ENCODE measurements at regions not wholly inside any gene's neighbourhood (a gene's known extent, or its start where the extent isn't known, plus 50 kb on each side); places are given as distances from the start of the nearest gene placed in this dataset.

DNA sequence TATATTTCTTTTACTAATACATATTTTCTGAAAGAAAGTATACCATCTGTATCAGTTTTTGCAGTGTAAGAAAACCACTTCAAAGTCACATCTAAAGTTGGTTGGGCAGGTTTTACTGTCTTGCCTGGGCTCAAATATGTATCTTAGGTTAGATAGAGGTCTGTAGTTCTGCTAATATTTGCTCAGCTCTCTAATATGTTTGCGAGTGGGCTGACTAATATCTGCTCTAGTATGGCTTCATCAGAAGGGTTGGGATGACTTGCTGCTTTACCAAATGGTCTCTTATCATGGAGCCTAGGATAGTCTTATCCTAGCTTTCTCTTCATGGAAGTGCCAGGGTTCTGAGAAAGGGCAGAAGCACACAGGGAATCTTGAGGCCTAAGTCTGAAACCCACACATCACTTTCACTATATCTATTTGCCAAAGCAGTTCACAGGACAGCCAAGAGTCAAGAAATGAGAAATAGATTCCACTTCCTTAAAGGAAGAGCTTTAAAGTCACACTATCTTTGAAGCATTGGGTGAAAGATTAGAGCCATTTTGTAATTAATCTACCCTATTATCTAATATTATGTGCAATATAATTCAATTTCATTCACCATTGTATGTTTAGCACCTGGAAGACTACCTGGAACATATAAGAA, 610.0 kb downstream of the KCNJ3 start (continued):
- TF ChIP-seq ZNF462 (CRISPR knock-in tag; IDR thresholded peaks at IDR 0.05) (no peak), JUNB (IDR thresholded peaks at IDR 0.05; ENCODE audit: unreplicated experiment) (no peak), ZNF331 (CRISPR knock-in tag; IDR thresholded peaks at IDR 0.05; ENCODE audit: low read depth) (no peak)
- TF ChIP-seq, protein P1, sequence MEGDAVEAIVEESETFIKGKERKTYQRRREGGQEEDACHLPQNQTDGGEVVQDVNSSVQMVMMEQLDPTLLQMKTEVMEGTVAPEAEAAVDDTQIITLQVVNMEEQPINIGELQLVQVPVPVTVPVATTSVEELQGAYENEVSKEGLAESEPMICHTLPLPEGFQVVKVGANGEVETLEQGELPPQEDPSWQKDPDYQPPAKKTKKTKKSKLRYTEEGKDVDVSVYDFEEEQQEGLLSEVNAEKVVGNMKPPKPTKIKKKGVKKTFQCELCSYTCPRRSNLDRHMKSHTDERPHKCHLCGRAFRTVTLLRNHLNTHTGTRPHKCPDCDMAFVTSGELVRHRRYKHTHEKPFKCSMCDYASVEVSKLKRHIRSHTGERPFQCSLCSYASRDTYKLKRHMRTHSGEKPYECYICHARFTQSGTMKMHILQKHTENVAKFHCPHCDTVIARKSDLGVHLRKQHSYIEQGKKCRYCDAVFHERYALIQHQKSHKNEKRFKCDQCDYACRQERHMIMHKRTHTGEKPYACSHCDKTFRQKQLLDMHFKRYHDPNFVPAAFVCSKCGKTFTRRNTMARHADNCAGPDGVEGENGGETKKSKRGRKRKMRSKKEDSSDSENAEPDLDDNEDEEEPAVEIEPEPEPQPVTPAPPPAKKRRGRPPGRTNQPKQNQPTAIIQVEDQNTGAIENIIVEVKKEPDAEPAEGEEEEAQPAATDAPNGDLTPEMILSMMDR (conservative IDR thresholded peaks at IDR 0.05; ENCODE audit: low read depth in 2 of 2), result no peak

- H3K79me2 ChIP-seq (replicated peaks; ENCODE audit: insufficient read depth), result no peaks in the 10 kb centered on the region
- H3K36me3 Mint-ChIP-seq (ENCODE audit: low read depth), result no peaks in the 10 kb centered on the region
- no peak overlapping the region for H3K4me3 ChIP-seq
- no peak for ATAC-seq
- H3K27me3 Mint-ChIP-seq (ENCODE audit: insufficient read depth, low read depth, poor library complexity), result no peaks in the 10 kb centered on the region
- DNase-seq (ENCODE audit: low spot score), result no peak
- no peaks in the 10 kb centered on the region for H3K36me3 ChIP-seq (ENCODE audit: insufficient read depth)
- H4K20me1 ChIP-seq (replicated peaks; ENCODE audit: insufficient read depth), result no peaks in the 10 kb centered on the region
- H3K4me3 Mint-ChIP-seq, result no peak overlapping the region
- no peak overlapping the region for H3K27ac ChIP-seq (ENCODE audit: low read depth)
- no peaks in the 10 kb centered on the region for H3K9me2 ChIP-seq (ENCODE audit: insufficient read depth)
- H3F3A ChIP-seq (replicated peaks; ENCODE audit: low read depth), result no peaks in the 10 kb centered on the region
- H3K9me3 Mint-ChIP-seq, result no peaks in the 10 kb centered on the region
- no peak overlapping the region for H3K4me2 ChIP-seq
- H2AFZ ChIP-seq, result no peak overlapping the region
- H3K27me3 ChIP-seq (ENCODE audit: insufficient read depth), result no peaks in the 10 kb centered on the region
- H3K27ac Mint-ChIP-seq, result no peak overlapping the region; the same call in 1 of the 2 replicates
- no peaks in the 10 kb centered on the region for H3K4me1 ChIP-seq (ENCODE audit: insufficient read depth)
- H3K4me1 Mint-ChIP-seq, result no peaks in the 10 kb centered on the region
- TF ChIP-seq, protein P2, sequence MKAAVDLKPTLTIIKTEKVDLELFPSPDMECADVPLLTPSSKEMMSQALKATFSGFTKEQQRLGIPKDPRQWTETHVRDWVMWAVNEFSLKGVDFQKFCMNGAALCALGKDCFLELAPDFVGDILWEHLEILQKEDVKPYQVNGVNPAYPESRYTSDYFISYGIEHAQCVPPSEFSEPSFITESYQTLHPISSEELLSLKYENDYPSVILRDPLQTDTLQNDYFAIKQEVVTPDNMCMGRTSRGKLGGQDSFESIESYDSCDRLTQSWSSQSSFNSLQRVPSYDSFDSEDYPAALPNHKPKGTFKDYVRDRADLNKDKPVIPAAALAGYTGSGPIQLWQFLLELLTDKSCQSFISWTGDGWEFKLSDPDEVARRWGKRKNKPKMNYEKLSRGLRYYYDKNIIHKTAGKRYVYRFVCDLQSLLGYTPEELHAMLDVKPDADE (IDR thresholded peaks at IDR 0.05), result no peak
- TF ChIP-seq EZH2phosphoT487 (IDR thresholded peaks at IDR 0.05; ENCODE audit: unreplicated experiment) (no peak), EZH2 (IDR thresholded peaks at IDR 0.05; ENCODE audit: low read depth, unreplicated experiment) (no peak), ZNF114 (CRISPR knock-in tag; IDR thresholded peaks at IDR 0.05) (no peak), NANOG (IDR thresholded peaks at IDR 0.05; ENCODE audit: borderline replicate concordance) (no peak)
- TF ChIP-seq, protein P1 (conservative IDR thresholded peaks at IDR 0.05; ENCODE audit: low read depth in 2 of 2), result no peak
Observed at GRCh38 chr2:155301221-155301620, 602.7 kb downstream of the KCNJ3 start.

Data from GM23338 (cell line).